ENCODE measurements at regions not wholly inside any gene's neighbourhood (a gene's known extent, or its start where the extent isn't known, plus 50 kb on each side); places are given as distances from the start of the nearest gene placed in this dataset.

- intact Hi-C loops (cut with DNase I) = no loop called here
- Histone ChIP-seq H3K36me3 (no peaks in the 10 kb centered on the region), H3K27ac (no peak overlapping the region), H3K4me3 (no peak overlapping the region), H3K27me3 (peaks cover 0 to 18% (median 14%) of the 10 kb centered on the region in 7 donors), H3K9me3 (peaks cover 0 to 14% (median 0%) of the 10 kb centered on the region in 11 donors), H3K4me1 (peaks cover 0 to 30% (median 9%) of the 10 kb centered on the region in 9 donors)
- WGBS, 2 donors = 84 to 91% methylated on average over 11 of the region's 11 CpGs
- ATAC-seq (no peak), DNase-seq (no peak)
- TF ChIP-seq, protein P1, sequence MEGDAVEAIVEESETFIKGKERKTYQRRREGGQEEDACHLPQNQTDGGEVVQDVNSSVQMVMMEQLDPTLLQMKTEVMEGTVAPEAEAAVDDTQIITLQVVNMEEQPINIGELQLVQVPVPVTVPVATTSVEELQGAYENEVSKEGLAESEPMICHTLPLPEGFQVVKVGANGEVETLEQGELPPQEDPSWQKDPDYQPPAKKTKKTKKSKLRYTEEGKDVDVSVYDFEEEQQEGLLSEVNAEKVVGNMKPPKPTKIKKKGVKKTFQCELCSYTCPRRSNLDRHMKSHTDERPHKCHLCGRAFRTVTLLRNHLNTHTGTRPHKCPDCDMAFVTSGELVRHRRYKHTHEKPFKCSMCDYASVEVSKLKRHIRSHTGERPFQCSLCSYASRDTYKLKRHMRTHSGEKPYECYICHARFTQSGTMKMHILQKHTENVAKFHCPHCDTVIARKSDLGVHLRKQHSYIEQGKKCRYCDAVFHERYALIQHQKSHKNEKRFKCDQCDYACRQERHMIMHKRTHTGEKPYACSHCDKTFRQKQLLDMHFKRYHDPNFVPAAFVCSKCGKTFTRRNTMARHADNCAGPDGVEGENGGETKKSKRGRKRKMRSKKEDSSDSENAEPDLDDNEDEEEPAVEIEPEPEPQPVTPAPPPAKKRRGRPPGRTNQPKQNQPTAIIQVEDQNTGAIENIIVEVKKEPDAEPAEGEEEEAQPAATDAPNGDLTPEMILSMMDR (IDR thresholded peaks at IDR 0.05) = no peak
Measured at GRCh38 chr16:88301431-88301830, 81.3 kb upstream of the ZNF469 start.

DNA sequence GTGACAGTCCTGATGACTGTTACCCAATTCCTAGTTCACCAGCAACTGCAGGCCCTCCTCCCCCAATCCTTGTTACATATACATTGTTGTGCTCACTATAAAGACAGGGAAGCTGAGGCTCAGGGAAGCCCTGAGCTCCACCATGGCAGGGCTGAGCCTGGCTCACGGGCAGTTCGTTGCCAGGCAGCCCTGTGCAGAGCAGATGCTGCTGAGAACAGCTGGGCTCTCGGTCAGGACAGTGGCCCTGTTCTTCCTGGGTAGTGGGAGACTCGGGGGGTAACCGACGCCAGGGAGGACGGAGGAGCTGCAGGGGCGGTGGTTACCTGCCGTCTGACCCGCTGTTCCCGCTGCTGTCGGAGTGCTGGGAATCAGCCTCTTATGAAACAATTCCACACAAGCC, 80.9 kb upstream of the ZNF469 start:
- peaks cover 0 to 33% (median 9%) of the 10 kb centered on the region in 9 donors for H3K4me1 ChIP-seq
- peaks cover 0 to 19% (median 11%) of the 10 kb centered on the region in 7 donors for H3K27me3 ChIP-seq
- ATAC-seq (no peak), DNase-seq (no peak)
- no peak overlapping the region for H3K27ac ChIP-seq
- TF ChIP-seq, protein P1 (IDR thresholded peaks at IDR 0.05) = no peak
- no peak overlapping the region for H3K4me3 ChIP-seq
- intact Hi-C loops (cut with DNase I) = no loop called here
- peaks cover 0 to 14% (median 0%) of the 10 kb centered on the region in 11 donors for H3K9me3 ChIP-seq
- 76 to 79% methylated on average over 12 of the region's 12 CpGs for WGBS, 2 donors
- H3K36me3 ChIP-seq = no peaks in the 10 kb centered on the region

DNA sequence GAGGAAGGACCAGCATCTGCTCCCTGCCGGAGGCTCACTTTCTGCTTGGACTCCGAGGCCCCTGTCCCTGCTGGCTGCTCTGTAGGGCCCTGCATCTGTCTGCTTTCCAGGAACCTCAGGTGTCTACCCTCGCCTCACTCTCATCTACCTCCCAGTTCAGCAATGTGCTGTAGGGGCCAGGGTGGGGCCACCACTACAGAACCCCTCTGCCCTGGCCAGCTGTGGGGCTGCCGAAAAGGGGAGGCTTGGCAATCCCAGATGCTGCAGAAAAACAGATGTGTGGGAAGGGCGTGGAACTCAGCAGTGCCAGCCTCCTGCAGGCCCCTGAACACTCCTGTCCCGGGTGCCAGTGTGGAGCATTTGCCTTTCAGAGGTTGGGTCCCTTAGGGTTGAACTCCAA, 80.1 kb upstream of the ZNF469 start:
- Histone ChIP-seq H3K27ac (no peak overlapping the region), H3K9me3 (peaks cover 0 to 18% (median 0%) of the 10 kb centered on the region in 11 donors), H3K27me3 (peaks cover 0 to 15% (median 7%) of the 10 kb centered on the region in 7 donors), H3K4me1 (peaks cover 0 to 33% (median 9%) of the 10 kb centered on the region in 9 donors), H3K36me3 (no peaks in the 10 kb centered on the region), H3K4me3 (no peak overlapping the region)
- 94 to 97% methylated on average over 6 of the region's 6 CpGs for WGBS, 2 donors
- no peak for ATAC-seq
- intact Hi-C loops (cut with DNase I) = no loop called here
- TF ChIP-seq, protein P1 (IDR thresholded peaks at IDR 0.05) = no peak
- no peak for DNase-seq

- intact Hi-C loops (cut with DNase I) = no loop called here
- H3K9me3 ChIP-seq = peaks cover 0 to 25% (median 0%) of the 10 kb centered on the region in 11 donors
- no peak overlapping the region for H3K27ac ChIP-seq
- no peak overlapping the region for H3K4me3 ChIP-seq
- TF ChIP-seq, protein P1 (IDR thresholded peaks at IDR 0.05) = no peak
- WGBS, 2 donors = 78 to 79% methylated on average over 6 of the region's 6 CpGs
- peaks cover 0 to 27% (median 9%) of the 10 kb centered on the region in 9 donors for H3K4me1 ChIP-seq
- ATAC-seq (no peak), DNase-seq (no peak)
- no peaks in the 10 kb centered on the region for H3K36me3 ChIP-seq
- peaks cover 0 to 8% (median 4%) of the 10 kb centered on the region in 7 donors for H3K27me3 ChIP-seq
Measured at GRCh38 chr16:88303405-88303804, 79.4 kb upstream of the ZNF469 start.
